ENCODE measurements at regions not wholly inside any gene's neighbourhood (a gene's known extent, or its start where the extent isn't known, plus 50 kb on each side); places are given as distances from the start of the nearest gene placed in this dataset.
A peak's percentile ranks its signal among the peaks of the same experiment; 100 is the strongest.
"Not testable (repeated sequence)": the region's sequence is repeated elsewhere in the genome, so short reads cannot be mapped to it uniquely, and the experiment has no call there.

GRCh38 chr2:189309331-189309730, 129.8 kb upstream of the COL5A2 start:
- DNase-seq (ENCODE audit: low read depth): no peak

GRCh38 chr2:189312211-189312610, 129.1 kb upstream of the WDR75 start:
- DNase-seq (ENCODE audit: low read depth): no peak

- DNase-seq (ENCODE audit: low read depth): no peak
These were observed 128.6 kb upstream of the WDR75 start for GRCh38 chr2:189312643-189313042.

GRCh38 chr2:189318761-189319160, 122.5 kb upstream of the WDR75 start:
- DNase-seq (ENCODE audit: low read depth): no peak

- not testable (repeated sequence) for DNase-seq (ENCODE audit: low read depth)
These were observed 121.8 kb upstream of the WDR75 start for GRCh38 chr2:189319424-189319823.

GRCh38 chr2:189327879-189328847, 113.1 kb upstream of the WDR75 start:
- DNase-seq (ENCODE audit: low read depth): no peak

GRCh38 chr2:189328848-189329245, 112.4 kb upstream of the WDR75 start:
- DNase-seq (ENCODE audit: low read depth): peak; percentile 77

GRCh38 chr2:189336276-189336975, 104.8 kb upstream of the WDR75 start:
- peak; percentile 53 for DNase-seq (ENCODE audit: low read depth)

- DNase-seq (ENCODE audit: low read depth): peak; percentile 43
These were observed 103.6 kb upstream of the WDR75 start for GRCh38 chr2:189337656-189338055.

GRCh38 chr2:189338115-189338514, 103.2 kb upstream of the WDR75 start:
- no peak for DNase-seq (ENCODE audit: low read depth)

GRCh38 chr2:189341077-189341476, 100.2 kb upstream of the WDR75 start:
- DNase-seq (ENCODE audit: low read depth): no peak

GRCh38 chr2:189344043-189344442, 97.2 kb upstream of the WDR75 start:
- DNase-seq (ENCODE audit: low read depth): no peak

GRCh38 chr2:189347540-189347939, 93.7 kb upstream of the WDR75 start:
- peak; percentile 87 for DNase-seq (ENCODE audit: low read depth)

GRCh38 chr2:189348369-189348768, 92.9 kb upstream of the WDR75 start:
- no peak for DNase-seq (ENCODE audit: low read depth)

- DNase-seq (ENCODE audit: low read depth): peak; percentile 44
These were observed 90.6 kb upstream of the WDR75 start for GRCh38 chr2:189350540-189351209.

- not testable (repeated sequence) for DNase-seq (ENCODE audit: low read depth)
These were observed 89.3 kb upstream of the WDR75 start for GRCh38 chr2:189351933-189352332.

- DNase-seq (ENCODE audit: low read depth): not testable (repeated sequence)
These were observed 83.9 kb upstream of the WDR75 start for GRCh38 chr2:189357375-189357774.

- no peak for DNase-seq (ENCODE audit: low read depth)
These were observed 80.4 kb upstream of the WDR75 start for GRCh38 chr2:189360861-189361260.

GRCh38 chr2:189362283-189362682, 79.0 kb upstream of the WDR75 start:
- DNase-seq (ENCODE audit: low read depth): no peak

GRCh38 chr2:189363559-189363958, 77.7 kb upstream of the WDR75 start:
- DNase-seq (ENCODE audit: low read depth): peak; percentile 86

- DNase-seq (ENCODE audit: low read depth): no peak
These were observed 76.7 kb upstream of the WDR75 start for GRCh38 chr2:189364607-189365006.

GRCh38 chr2:189366349-189366748, 74.9 kb upstream of the WDR75 start:
- no peak for DNase-seq (ENCODE audit: low read depth)

GRCh38 chr2:189367343-189367742, 73.9 kb upstream of the WDR75 start:
- no peak for DNase-seq (ENCODE audit: low read depth)
